Loucy (cell line): ENCODE measurements at regions not wholly inside any gene's neighbourhood (a gene's known extent, or its start where the extent isn't known, plus 50 kb on each side); places are given as distances from the start of the nearest gene placed in this dataset.

Experiments used
- H2AFZ ChIP-seq: fragments of 200-600 bp; sonication (generic); 2 replicates; pipeline ENCODE4 v1.6.0; 2016; ENCODE audit warnings: antibody characterized with exemption, mild to moderate bottlenecking, low read length, moderate library complexity
- H3F3A ChIP-seq: fragments of 200-600 bp; 2 replicates; pipeline ENCODE4 v1.6.0; 2016; ENCODE audit warnings: antibody characterized with exemption, low read depth, mild to moderate bottlenecking
- H3K27me3 ChIP-seq: fragments of 200-600 bp; sonication (generic); 2 replicates; pipeline ENCODE4 v1.6.1; 2014; ENCODE audit warnings: low read length, mild to moderate bottlenecking; ENCODE audit not compliant: insufficient read depth, poor library complexity, severe bottlenecking
- H3K36me3 ChIP-seq: fragments of 200-600 bp; sonication (generic); 2 replicates; pipeline ENCODE4 v1.6.1; 2016; ENCODE audit warnings: low read length; ENCODE audit not compliant: insufficient read depth
- H3K4me1 ChIP-seq: fragments of 200-600 bp; sonication (generic); 2 replicates; pipeline ENCODE4 v1.5.1; 2014; ENCODE audit warnings: low read length, mild to moderate bottlenecking; ENCODE audit not compliant: insufficient read depth, poor library complexity, severe bottlenecking
- H3K4me2 ChIP-seq: fragments of 200-600 bp; sonication (generic); 2 replicates; pipeline ENCODE4 v1.6.0; 2014; ENCODE audit warnings: antibody characterized with exemption, low read length, low read depth, mild to moderate bottlenecking; ENCODE audit not compliant: poor library complexity, severe bottlenecking
- H3K4me3 ChIP-seq: fragments of 200-600 bp; sonication (generic); 2 replicates; pipeline ENCODE4 v1.5.1; 2014; ENCODE audit warnings: low read length, mild to moderate bottlenecking, mixed read lengths; ENCODE audit not compliant: poor library complexity, severe bottlenecking
- H3K79me2 ChIP-seq: fragments of 200-600 bp; sonication (generic); 2 replicates; pipeline ENCODE4 v1.6.1; 2014; ENCODE audit warnings: low read length; ENCODE audit not compliant: insufficient read depth
- H3K9ac ChIP-seq: fragments of 200-600 bp; sonication (generic); 2 replicates; pipeline ENCODE4 v1.6.0; 2014; ENCODE audit warnings: mild to moderate bottlenecking, low read depth, low read length, moderate library complexity; ENCODE audit not compliant: poor library complexity, severe bottlenecking
- H3K9me2 ChIP-seq: fragments of 200-600 bp; sonication (generic); replicated peaks from 2 replicates; pipeline ENCODE4 v1.6.1; 2016; ENCODE audit warnings: low read depth, low read length, mixed read lengths
- H3K9me3 ChIP-seq: fragments of 200-600 bp; sonication (generic); 2 replicates; pipeline ENCODE4 v1.6.1; 2014; ENCODE audit warnings: mild to moderate bottlenecking, antibody characterized with exemption, low read length, low read depth; ENCODE audit not compliant: insufficient read depth
- H4K20me1 ChIP-seq: fragments of 200-600 bp; sonication (generic); 2 replicates; pipeline ENCODE4 v1.6.0; 2014; ENCODE audit warnings: antibody characterized with exemption, low read length, mild to moderate bottlenecking; ENCODE audit not compliant: insufficient read depth, poor library complexity, severe bottlenecking
- CTCF ChIP-seq: fragments of 200-600 bp; sonication (generic); conservative IDR thresholded peaks from 2 replicates; pipeline ENCODE4 v1.5.1; 2014; ENCODE audit warnings: mild to moderate bottlenecking, antibody characterized with exemption, low read length
- EZH2phosphoT487 ChIP-seq: fragments of 200-600 bp; IDR thresholded peaks from 2 replicates; pipeline ENCODE4 v1.6.1; 2018; ENCODE audit warnings: antibody characterized with exemption, mild to moderate bottlenecking, moderate library complexity, borderline replicate concordance

GRCh38 chr1:38577937-38578270, 281.7 kb downstream of the RRAGC start:
- H3K4me2 ChIP-seq, result no peak overlapping the region
- no peaks in the 10 kb centered on the region for H3K79me2 ChIP-seq
- no peaks in the 10 kb centered on the region for H3K9me2 ChIP-seq
- H3K9ac ChIP-seq, result no peak overlapping the region
- no peaks in the 10 kb centered on the region for H3K27me3 ChIP-seq
- TF ChIP-seq EZH2phosphoT487 (no peak), CTCF (no peak)
- H3F3A ChIP-seq, result no peaks in the 10 kb centered on the region
- H3K36me3 ChIP-seq, result no peaks in the 10 kb centered on the region
- H2AFZ ChIP-seq, result no peak overlapping the region
- no peak overlapping the region for H3K4me3 ChIP-seq
- no peaks in the 10 kb centered on the region for H3K9me3 ChIP-seq
- no peaks in the 10 kb centered on the region for H4K20me1 ChIP-seq
- H3K4me1 ChIP-seq, result no peaks in the 10 kb centered on the region

GRCh38 chr1:38577385-38577784, 282.2 kb downstream of the RRAGC start:
- Histone ChIP-seq H3K9ac (no peak overlapping the region), H3K4me2 (no peak overlapping the region), H3K9me3 (no peaks in the 10 kb centered on the region), H3K9me2 (no peaks in the 10 kb centered on the region), H3K4me3 (no peak overlapping the region), H3F3A (no peaks in the 10 kb centered on the region), H3K36me3 (no peaks in the 10 kb centered on the region), H3K4me1 (no peaks in the 10 kb centered on the region), H3K27me3 (no peaks in the 10 kb centered on the region), H2AFZ (no peak overlapping the region), H4K20me1 (no peaks in the 10 kb centered on the region), H3K79me2 (no peaks in the 10 kb centered on the region)
- TF ChIP-seq EZH2phosphoT487 (no peak), CTCF (no peak)

- H3K9me3 ChIP-seq, result no peaks in the 10 kb centered on the region
- no peak overlapping the region for H3K4me3 ChIP-seq
- no peaks in the 10 kb centered on the region for H3F3A ChIP-seq
- H3K4me2 ChIP-seq, result no peak overlapping the region
- no peaks in the 10 kb centered on the region for H3K36me3 ChIP-seq
- no peak overlapping the region for H2AFZ ChIP-seq
- H3K79me2 ChIP-seq, result no peaks in the 10 kb centered on the region
- TF ChIP-seq CTCF, result no peak
- no peak for TF ChIP-seq EZH2phosphoT487
- H3K4me1 ChIP-seq, result no peaks in the 10 kb centered on the region
- no peaks in the 10 kb centered on the region for H4K20me1 ChIP-seq
- H3K9me2 ChIP-seq, result no peaks in the 10 kb centered on the region
- no peaks in the 10 kb centered on the region for H3K27me3 ChIP-seq
- H3K9ac ChIP-seq, result no peak overlapping the region
Measured at GRCh38 chr1:38576241-38576640, 283.3 kb downstream of the RRAGC start.

- H2AFZ ChIP-seq, result no peak overlapping the region
- H3K9ac ChIP-seq, result no peak overlapping the region
- H3K4me1 ChIP-seq, result no peaks in the 10 kb centered on the region
- H3F3A ChIP-seq, result no peaks in the 10 kb centered on the region
- no peaks in the 10 kb centered on the region for H3K9me2 ChIP-seq
- TF ChIP-seq CTCF, result no peak
- TF ChIP-seq EZH2phosphoT487, result no peak
- no peaks in the 10 kb centered on the region for H3K27me3 ChIP-seq
- H3K9me3 ChIP-seq, result no peaks in the 10 kb centered on the region
- no peaks in the 10 kb centered on the region for H3K36me3 ChIP-seq
- H3K4me3 ChIP-seq, result no peak overlapping the region
- H3K4me2 ChIP-seq, result no peak overlapping the region
- no peaks in the 10 kb centered on the region for H4K20me1 ChIP-seq
- no peaks in the 10 kb centered on the region for H3K79me2 ChIP-seq
Measured at GRCh38 chr1:38571726-38572125, 287.8 kb downstream of the RRAGC start.
